ENCODE measurements at regions not wholly inside any gene's neighbourhood (a gene's known extent, or its start where the extent isn't known, plus 50 kb on each side); places are given as distances from the start of the nearest gene placed in this dataset.
"Not testable (repeated sequence)": the region's sequence is repeated elsewhere in the genome, so short reads cannot be mapped to it uniquely, and the experiment has no call there.

DNA sequence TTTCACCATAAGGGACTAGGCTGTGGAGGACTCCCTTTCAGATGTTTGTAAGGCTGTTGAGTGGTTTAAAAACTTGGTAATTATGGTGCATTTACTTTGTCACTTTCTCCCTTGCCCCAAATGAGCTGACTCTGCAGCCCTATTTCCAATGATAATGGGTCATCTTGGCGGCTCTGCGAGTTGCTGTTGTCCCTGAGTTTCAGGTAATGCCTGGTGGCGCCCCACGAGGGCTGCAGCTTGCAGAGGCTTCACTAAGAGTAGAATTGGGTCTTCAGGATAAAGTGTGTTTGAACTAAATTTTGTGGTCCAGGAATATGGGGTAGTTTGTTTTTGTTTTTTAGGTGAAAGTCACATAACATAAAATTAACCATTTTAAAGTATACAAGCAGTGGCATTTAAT is 450.1 kb upstream of the CFAP20DC start:
- DNase-seq (ENCODE audit: low read depth): no peak

DNA sequence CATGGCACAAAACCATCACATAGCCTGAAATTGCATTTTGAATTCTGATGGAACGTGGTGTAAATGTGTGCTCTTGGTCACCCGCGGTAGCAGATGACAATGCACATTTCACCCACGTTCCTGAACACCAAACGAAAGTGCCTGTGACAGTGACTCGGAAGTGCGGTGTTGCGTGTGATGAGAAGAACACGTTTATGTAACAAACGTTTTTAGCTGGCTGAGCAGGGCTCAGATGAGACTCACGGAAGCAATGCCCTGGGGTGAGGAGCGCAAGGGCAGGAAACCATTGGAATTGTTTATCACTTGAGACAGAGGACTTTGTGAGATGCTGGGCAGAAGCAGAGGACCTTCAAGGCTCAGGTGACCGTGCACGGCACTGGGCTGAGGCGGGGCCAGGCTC is 449.2 kb upstream of the CFAP20DC start:
- DNase-seq (ENCODE audit: low read depth): no peak

DNA sequence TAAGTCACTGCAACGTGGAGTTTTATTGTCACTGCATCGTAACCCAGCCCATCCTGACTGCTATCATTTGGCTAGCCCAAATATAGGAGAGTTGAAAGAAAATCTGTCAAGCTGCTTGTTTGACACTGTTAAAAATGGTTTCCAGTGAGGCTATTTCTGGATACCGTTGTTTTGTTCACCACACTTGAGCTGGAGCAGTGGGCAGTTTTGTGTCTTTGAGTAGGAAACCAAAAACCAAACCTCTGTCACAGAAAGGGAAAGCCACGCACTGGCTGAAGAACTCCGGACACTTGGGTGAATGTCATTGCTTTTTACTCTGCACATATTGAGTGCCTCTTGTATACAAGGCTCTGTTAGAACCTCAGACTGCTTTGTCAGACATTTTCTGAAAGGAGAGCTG is 446.4 kb upstream of the CFAP20DC start:
- DNase-seq (ENCODE audit: low read depth): no peak

DNA sequence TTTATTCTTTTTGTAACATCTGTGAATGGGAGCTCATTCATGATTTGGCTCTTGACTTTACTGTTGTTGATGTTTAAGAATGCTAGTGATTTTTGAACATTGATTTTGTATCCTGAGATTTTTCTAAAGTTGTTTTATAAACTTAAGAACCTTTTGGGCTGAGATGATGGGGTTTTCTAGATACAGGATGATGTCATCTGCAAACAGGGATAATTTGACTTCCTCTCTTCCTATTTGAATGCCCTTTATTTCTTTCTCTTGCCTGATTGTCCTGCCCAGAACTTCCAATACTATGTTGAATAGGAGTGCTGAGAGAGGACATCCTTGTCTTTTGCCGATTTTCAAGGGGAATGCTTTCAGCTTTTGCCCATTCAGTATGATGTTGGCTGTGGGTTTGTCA is 445.1 kb upstream of the CFAP20DC start:
- not testable (repeated sequence) for DNase-seq (ENCODE audit: low read depth)

DNA sequence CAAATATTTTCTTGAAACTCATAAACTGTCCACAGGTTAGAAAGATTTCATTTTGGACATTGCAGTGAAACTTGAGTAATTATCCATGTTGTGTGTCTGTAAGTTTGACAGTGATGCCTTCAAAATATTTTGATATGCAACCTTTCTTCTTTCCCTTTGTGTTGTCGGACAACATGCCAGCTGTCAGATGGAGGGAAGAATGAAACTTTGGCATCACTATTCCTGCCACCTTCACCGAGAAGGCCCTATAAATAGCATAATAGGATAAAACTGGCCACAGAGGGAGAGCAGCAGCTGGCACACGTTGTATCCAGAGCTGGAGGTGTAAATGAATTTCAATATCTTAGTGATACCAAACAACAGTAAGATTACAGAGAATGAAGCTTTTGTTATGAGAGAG is 436.7 kb upstream of the CFAP20DC start:
- no peak for DNase-seq (ENCODE audit: low read depth)

DNA sequence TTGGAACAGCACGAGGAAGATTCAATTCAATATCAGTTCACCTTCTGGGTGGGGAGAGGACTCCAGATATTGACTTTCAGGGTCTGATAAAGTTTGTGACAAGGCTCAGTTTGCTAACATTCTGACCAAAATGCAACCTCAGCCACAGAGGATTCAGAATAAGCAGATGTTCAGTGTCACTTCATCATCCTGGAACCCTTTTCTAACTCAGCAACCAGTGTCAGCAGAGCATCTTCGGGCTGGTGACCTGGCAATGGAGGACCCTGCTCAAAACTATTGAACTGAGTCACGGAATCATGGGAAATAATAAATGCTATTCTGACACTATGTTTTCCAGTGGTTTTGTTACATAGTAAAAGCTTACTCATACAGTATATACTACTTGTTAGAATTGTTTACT is 433.4 kb upstream of the CFAP20DC start:
- no peak for DNase-seq (ENCODE audit: low read depth)

DNA sequence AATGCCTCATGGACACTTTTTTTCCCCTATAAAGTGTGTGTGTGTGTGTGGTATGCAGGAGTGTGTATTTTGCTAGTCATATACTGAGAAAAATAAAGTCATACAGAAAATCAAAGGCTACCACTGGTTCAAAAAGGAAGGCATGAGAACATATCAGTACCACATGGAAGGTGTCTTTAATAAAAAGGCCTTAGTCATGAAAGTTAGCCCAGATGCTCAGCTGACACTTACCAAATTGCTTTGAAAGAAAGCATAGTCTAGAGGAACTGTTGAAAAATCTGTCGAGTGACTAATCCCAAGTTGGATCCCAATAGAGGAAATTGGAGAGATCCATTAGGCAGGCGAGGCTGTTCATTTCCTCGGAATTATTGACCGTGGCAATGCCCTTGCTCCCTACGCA is 432.9 kb upstream of the CFAP20DC start:
- no peak for DNase-seq (ENCODE audit: low read depth)

DNA sequence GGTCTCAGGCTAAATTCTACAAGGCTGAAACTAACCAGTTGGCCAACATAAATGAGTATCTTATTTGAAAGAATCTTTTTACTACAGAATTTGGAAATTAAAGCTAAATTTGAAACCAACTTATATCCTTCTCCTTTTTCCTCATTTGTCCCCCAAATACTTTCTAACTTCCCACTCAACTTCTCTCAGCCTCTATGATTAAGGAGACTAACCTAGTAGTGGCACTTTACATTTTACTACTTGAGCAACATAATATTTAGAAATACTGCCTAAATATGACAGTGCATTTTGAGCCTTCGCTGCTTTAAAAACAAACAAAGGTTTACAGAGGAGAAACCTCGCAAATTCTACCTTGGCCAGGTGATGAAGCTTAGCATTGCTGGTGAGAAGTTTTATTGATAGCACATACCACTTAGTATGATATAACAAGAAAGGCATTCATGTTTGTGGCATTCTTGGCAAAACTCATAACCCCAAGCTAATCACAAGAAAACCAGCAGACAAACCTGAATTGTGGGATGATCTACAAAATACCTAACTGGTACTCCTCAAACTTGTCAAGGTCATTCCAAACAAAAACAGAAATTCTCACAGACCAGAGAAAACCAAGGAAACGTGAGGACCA is 432.1 kb upstream of the CFAP20DC start:
- no peak for DNase-seq (ENCODE audit: low read depth)

DNA sequence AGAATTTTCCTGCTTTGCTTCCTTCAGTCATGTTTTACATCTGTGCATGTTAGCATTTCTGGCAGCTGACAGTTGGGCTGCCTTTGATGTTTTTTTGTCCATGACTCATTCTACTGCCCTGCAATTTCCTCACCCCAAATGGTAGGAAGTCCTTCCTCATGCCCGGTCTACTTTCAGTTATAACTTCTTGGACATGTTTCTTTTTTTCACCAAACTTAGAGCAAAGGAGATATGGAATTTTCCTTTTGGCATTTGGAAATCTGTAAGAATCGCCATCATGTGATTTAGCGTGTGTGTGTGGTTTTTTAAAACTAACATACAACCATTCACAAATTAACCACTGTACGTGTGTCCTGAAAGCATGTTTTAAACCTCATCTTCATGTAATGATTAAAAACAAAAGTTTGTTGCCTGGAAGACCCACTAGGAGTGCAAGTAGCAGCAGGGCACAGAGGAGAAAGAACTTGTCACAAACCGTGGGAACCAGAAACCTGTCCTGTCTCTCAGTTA is 430.7 kb upstream of the CFAP20DC start:
- DNase-seq (ENCODE audit: low read depth): peak; percentile 55

DNA sequence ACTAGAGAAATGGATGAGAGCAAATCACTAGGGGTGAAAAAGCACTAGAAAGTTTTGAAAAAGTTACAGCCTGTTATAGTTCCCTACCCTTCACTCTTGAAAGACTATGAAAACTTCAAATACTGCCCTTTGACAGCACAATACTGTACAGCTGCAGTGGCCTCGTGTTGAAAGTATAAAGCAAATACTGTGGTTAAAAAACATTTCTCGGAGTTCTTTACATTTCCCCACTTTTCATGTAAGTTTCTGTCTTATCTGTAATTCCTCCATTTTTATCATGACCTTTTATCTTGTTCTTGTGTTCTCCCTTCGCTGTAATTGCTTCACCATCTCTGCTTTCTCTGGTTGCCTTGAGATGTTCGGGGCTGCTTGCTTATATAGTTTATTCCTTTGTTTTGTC is 423.8 kb upstream of the CFAP20DC start:
- DNase-seq (ENCODE audit: low read depth): no peak

DNA sequence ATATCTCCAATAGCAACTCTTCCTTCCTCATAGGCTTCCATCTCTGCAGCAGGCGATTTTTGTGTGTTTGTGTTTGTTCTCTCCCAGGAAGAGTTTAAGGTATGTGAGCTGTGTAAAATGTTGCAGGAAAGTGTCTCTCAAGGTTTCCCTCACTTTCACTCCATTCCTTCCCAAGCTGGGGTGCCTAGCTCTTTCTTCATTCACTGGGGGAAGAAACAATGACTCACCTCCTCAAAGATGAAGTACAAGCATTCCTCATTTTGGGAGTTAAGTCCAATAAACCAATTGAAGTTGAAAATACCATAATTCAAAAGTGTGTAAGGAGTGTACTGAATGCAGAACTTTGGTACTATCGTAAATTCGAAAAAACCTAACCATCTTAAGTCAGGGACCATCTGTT is 422.7 kb upstream of the CFAP20DC start:
- no peak for DNase-seq (ENCODE audit: low read depth)

DNA sequence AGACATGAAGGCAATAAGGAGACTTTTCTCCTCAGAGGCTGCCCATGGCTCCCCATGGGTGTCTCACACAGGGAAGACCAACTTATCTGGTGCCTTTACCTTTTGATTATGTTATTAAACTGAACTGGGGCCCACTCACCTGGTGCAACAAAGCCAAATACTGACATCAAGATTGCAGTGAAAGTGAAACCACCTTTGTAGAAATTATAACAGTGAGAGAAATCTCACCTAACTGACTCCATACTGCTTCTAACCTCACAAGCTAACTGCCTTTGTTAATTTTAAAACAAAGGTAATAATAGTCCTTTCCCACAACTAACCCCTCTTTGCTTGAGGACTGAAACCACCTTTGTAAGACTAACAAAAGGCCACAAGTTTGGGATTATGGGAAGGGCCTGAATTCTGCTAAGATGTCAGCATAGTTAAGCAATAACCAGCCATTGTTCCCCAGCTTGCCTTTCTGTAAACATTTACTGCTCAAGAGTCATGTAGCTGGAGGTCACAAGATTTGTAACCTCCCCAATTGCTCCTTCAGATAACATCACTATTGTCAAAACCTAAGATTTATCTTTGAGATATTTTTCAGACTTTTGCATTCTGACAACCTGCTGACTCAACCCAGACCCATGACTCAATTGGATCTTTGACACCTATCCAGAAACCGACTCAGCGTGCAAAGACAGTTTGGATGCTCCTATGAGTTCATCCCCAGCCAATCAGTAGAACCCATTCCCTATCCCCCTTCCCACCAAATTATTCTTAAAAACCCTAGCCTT is 420.3 kb upstream of the CFAP20DC start:
- DNase-seq (ENCODE audit: low read depth): no peak

DNA sequence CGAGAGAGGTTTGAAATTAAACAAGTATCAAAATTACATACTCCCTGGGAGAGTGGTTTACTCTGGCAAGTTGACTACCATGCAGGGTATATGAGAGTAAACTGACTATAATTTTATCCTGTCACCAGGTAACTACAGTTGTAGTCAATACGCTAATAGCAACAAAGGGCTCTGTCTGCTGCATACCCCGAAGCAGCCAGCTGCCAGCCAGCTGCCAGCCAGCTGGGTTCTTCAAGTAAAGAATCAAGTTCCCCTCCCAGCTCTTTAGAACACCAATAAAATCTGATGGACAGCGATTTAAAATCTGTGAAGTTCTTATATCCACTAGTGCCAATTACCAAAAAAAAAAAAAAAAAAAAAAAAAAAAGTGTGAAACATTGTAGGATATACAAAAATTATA is 417.7 kb upstream of the CFAP20DC start:
- no peak for DNase-seq (ENCODE audit: low read depth)

DNA sequence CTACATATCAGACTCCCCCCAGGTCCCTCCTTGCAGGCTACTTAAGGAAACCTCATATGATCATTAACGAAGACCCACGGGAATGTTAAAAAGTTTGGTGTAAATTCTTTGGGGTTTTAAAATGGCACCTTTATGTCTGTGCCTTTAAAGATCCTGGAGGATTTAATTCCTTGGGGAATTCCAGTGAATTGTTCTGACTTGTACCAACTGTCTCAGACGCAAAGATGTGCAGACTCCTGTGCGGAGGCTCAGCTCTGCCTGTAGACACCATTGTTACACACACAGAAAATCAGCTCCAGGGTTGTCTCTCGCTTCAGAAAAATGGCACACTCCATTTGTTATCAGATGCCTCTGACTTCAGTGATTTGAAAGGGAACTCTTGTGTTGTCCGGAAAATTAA is 414.4 kb upstream of the CFAP20DC start:
- DNase-seq (ENCODE audit: low read depth): no peak

DNA sequence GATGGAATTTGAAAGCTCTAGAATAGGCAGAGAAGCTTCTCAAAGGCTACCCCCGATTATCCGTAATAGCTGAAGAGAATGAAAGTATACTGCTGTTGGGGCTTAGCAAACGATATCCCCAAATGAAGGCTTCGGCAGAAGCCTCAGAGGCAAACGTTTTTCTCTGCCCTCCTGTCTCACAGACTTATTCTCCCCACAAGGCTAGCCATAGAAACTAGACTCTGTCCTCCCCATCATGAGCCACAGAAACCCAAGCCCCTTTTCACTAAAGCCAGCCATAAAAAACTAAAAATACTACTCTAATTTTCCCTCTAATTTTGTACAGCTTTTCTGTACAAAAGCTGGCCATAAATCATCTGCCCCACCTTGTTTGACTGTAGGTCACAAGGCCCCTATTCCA is 413.4 kb upstream of the CFAP20DC start:
- no peak for DNase-seq (ENCODE audit: low read depth)

DNA sequence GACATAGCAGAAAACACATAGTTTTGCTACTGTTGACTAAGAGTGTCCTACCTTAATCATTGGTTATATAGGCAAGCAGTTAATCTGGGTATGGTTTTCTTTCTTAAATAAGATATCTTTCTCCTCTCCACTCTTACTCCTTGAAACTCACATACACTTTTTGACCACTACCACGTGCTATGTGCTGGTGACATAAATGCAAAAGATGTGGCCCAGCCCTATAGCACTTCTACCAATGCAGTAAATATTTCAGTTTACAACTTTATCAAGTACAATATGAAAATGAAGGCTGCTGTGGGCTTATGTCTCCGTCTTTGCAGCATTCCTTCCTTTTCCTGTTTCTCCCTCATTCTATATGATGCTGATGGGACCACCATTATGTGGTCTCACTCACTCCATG is 410.2 kb upstream of the CFAP20DC start:
- no peak for DNase-seq (ENCODE audit: low read depth)

DNA sequence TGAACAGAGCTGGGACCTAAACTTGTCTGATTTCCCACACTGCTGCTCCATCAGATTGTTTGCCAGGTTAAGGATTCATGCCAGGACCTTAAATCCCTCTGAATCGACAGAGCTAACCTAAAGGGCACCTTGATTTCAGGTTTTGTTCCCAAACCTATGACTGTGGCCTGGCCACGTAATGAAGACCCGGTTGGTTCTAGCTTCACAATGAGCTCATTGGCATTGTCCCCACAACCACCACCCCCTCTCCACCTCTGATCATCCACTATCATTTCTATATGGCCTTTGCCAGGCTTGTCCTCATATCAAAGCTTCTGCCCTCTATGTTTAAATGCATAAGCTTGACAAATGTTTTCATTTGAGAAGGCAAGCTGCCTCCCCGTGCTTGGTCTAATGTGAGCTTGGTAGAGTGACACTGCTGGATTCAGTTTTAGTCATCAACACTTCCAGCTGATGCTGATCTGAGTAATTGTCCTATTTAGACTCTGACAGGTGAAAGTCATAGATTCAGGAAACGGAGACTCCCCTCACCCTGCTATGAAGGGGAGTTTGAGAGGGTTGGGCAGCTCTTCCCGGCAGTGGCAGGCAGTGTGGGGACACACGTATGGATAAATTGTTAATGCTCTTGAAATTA is 407.1 kb upstream of the CFAP20DC start:
- DNase-seq (ENCODE audit: low read depth): no peak

DNA sequence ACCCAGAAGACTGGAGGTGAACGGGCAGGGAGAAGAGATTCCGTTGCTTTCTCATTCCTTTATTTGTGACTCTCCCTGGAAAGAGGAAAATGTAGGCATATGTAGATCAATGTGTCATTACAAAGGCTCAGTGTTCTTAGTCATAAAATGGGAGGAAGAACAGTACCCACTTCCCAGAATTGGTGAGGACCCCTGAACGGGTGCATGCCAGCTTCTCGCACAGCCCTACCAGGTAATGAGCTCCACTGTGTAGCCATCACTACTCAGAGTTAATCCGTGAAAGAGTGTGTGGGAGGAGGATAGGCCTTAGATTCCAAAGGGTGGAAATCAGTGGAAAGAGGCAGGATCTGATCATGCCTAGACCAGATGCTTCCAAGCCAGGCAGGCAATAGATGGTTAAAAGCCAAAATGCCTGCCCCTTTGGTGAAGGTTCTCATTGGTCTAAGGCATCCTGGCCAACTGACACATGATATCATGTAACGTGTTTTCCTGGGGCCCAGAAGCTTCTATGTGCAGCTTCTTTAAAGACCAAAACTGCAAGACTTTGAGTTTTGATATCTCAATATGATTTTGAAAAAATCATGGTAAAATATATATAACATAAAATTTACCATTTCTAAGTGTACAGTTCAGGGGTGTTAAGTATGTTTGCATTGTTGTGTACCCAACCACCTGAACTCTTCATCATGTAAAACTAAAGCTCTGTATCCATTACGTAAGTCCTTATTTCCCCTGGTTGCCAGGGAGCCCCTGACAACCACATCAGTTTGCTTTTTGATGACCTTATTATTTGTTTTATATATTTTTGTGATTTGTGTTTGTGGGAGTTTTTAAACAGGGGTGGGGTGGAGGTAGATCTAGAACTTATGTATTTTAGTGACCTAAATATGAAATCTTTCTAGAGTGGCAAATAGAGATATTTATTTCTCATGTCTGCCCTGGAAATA is 402.2 kb upstream of the CFAP20DC start:
- DNase-seq (ENCODE audit: low read depth): no peak

DNA sequence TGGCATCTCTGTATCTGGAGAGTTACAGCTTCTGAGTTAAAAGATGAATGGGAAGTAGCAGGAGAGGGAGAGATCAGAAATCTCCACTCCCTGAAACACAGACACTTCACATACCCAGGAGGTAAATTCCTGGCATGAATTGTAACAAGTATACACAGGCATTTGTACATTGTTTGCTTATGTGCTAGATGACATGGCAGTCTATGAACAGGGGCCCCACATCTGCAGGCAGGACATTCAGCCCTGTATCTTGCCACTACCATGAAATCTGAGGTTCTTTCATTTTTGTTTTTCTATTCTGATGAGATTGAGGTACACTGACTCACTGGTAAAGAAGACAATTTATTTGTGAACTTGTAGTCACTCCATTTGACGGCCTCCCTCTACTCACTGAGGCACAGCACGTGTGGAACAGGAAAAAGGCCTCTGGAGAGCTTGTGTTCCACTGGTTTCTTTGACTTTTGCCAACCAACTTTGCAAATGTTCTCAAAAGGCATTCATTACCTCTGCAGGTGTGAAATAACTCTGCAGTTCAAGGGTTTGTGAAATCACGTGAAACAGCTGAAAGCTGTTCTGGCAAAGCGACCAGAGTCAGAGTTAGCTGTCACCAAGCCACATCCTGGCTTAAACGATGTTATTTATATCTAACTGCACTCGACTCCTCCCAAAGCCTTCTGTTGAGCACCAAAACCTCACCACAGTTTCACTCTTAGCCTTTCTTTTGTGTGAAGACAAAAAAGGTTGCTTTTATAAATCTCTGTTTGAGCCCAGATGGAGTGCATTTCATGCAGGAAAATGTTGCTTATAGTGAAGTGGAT is 401.3 kb upstream of the CFAP20DC start:
- DNase-seq (ENCODE audit: low read depth): no peak

DNA sequence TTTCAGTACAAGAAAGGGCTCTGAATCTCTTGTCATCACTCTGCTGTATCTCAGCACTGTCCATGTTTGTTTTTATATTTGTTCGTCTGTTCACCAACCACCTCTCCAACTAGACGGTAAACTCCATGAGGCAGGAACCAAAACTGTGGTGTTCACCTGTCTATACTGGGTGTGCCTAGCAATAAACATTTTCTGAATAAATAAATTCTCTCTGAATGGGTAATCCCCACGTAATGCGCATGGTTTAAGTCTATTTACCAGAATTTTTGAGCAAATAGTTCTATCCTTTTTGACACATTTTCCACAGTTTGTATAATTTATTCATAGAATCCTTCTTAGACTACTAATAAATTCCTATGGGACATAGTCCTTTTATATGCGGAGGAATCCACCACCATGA is 400.6 kb upstream of the CFAP20DC start:
- no peak for DNase-seq (ENCODE audit: low read depth)

DNA sequence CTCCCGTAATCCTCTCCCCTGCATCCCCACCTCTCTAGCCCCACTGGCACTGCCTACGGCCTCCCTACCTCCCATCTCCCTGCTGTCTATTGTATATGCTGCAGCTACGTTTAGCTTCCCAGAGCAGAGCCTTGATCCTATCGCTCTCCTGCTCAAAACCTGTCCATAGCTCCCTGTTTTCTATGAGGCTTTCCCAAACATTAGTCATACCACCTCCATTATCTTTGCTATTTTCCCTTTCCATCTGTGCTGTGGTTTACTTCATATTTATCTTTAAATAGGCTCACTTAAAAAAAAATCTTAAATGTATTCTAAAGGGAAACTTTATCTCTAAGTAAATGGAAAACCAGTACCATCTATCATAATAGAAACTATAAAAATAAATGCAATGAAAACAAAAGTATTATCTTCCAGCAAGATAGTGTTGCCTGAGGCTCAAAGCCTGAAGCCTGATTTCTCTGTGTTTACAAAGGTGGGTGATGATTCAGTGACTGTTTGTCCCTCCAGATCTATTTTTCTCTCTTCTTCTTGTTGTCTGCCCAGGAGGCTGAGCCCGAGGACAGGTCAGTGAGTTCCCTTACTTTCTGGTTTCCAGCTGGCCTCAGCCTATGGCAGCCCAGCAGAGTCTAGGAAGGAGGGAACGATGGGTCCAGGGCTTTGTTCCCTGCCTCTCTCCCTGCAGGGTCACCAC is 397.1 kb upstream of the CFAP20DC start:
- DNase-seq (ENCODE audit: low read depth): no peak
